ENCODE measurements at regions not wholly inside any gene's neighbourhood (a gene's known extent, or its start where the extent isn't known, plus 50 kb on each side); places are given as distances from the start of the nearest gene placed in this dataset.
"Not testable (repeated sequence)": the region's sequence is repeated elsewhere in the genome, so short reads cannot be mapped to it uniquely, and the experiment has no call there.

DNA sequence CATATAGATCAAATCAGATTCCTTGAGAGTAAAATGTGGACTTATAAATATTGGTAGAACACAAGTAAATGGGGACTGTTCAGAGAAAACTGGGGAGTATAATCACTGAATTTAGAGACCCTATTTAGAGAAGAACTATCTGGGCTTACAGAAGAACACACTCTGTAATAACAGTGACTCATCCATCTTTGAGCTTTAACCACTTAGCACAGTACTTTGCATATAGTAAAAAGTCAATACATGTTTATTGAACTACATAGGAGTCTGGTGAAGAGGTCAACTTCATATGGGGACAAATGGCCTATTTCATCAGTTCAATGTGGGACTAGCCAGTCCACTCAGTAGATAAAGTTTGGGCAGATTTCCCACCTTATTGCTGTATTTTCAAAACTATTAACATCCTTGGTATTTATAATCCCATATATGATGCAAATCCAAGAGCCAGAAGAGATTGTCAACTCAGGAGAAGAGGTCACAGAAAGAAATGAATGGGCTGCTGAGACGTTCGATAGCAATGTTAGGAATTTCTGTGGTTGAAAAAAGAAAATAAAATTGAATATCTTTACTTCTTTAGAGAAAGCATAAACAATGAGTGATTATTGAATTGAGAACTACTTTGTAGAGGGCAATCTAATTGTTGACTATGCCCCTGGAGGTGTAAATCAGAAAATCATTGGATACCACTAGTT, 119.3 kb upstream of the CACNA2D1 start:
- no peak for DNase-seq (ENCODE audit: low read depth)

DNA sequence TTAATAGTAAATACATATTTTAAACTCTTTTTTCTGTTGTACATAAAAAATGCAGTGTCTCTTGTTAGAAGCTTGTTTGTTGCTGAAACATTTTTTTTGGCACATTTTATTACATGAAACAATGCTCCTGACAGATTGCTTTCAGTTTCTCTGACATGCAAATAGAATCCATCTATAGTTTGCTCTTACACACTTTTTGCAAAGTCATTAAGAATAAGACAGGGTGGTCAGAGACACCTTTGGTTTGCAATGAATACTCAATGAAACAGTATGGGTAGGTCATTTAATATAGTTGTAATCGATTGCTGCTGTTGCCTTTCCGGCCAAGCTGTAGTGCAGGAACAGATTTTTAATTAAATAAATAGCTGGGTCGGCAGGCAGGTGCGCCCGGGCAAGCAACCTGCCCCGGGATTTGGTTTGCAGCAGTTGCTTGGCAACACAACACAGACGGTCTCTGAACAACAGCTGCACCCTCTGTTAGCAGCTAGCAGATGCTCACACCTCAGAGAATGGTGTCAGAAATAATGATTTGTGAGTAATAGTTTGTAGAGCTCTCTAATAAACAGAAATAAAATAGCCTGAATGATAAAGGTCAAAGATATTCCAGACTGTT, 115.7 kb upstream of the CACNA2D1 start:
- no peak for DNase-seq (ENCODE audit: low read depth)

DNA sequence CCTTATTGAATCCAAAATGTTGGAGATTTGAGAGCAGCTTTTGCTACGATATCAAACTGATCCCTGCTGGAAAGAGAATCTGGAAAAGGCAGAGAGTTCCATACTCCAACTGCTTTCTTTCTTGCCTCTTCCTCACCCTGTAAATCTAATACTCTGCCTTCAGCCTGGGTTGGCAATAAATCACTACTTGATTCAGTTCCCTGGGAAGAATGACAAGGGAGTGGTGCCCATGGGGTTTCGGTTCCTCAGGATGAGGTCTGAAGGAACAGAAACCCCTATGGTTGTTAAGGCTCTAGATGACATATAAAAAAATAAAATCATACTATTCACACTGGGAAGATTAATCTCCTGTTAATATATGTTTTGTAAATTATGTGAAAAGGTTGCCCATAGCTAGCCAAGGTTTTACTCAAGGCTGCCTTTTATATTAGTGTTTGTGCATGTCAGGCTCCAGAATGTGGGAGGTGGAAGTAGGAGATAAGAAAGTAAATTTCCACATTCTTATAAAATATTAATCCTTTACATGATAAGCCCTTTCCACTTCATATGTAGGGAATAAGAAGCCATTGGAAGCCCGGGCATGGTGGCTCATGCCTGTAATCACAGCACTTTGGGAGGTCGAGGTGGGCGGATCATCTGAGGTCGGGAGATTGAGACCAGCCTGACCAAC, 106.2 kb upstream of the CACNA2D1 start:
- DNase-seq (ENCODE audit: low read depth), result no peak

DNA sequence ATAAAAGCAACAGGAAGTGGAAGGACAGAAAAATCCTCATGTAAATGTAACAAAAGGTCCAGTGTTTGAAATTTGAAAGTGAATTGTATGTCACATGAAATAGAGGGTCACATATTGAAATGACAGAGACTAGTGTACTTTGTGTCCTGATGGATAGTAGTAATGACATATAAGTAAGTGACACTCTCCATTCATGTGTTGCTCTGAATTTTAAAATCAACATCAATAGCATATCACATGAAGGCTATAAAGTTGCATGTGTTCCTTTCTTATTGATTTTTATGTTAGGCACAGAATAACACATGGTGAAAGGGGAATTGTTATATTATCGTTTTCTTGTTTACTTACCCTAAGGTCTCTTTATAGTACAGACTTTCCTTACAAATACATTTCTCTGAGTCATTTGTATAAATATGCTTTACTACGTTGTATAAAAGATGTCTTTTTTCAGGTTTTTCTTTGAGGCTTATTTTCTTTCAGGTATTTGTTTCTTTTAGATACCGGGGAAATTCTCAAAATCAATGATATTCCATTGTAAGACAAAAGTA, 104.6 kb upstream of the CACNA2D1 start:
- DNase-seq (ENCODE audit: low read depth), result no peak

DNA sequence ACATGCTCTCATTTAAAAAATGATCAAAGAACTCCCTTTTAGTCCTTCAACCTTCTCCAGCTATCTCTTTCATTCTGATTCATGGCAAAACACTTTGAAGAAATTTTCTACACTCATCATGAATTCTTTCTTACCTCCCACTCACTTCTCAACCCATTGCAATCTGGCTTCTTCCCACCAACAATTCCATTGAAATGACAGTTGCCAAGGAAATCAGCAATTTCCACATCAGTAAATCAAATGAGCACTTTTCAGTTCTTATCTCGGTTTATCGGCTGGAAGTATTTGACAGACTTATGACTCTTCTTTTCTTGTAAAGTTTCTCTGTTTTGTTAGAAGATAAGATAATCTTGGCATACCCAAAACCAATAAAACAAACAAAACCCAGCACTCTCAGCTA, 99.1 kb upstream of the CACNA2D1 start:
- no peak for DNase-seq (ENCODE audit: low read depth)

DNA sequence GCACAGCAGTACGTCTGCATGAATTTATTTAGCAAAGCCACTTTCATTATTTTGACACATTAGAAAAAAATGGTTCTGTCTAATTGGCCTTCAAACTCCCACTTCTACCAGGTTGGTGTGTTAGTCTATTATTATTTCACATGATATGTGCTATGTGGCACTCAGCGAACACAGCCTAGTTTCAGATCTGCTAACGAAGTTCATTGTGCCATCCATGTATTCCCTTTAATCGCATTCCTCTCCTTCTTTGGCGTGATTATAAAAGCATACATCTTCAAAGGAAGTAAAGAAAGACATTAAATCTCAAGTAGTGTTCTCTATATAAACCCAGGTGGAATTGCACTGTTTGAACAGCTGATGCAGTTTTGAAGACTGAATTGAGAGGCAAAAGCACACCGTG, 96.4 kb upstream of the CACNA2D1 start:
- no peak for DNase-seq (ENCODE audit: low read depth)

DNA sequence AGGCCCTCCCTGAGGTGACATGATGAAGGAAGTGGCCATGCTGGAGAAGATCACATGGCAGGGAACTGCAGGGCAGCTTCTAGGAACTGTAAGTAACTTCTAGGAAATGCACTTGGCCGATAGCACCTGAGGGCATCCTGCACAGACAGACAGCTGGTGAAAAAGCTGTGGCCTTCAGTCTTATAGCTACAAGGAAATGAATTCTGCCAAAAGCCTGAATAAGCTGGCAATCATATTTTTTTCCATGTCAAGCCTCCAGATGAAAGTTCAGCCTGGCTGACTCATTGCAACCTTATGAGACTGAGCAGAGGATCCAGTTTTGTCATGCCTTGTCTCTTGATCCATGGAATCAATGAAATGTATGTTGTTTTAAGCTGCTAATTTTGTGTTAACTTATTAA, 91.1 kb upstream of the CACNA2D1 start:
- no peak for DNase-seq (ENCODE audit: low read depth)

DNA sequence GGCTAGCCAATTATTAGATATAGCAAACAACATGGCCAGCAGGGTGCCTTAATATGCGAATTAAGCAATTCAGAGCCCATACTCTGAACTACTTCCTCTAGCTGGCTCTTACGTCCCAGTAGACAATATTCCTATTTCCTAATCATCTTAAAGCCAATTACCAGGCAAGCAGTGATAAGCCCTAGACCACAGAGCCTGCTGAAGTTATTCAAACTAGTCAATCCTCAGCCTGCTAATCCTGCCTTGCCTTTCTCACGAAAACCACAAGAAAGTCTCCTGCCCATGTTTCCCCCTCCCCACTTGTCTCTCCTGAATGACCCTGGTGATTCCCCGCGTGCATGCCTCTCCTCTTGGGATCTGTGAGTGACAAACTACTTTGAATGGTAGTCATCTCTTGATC, 86.8 kb upstream of the CACNA2D1 start:
- no peak for DNase-seq (ENCODE audit: low read depth)

DNA sequence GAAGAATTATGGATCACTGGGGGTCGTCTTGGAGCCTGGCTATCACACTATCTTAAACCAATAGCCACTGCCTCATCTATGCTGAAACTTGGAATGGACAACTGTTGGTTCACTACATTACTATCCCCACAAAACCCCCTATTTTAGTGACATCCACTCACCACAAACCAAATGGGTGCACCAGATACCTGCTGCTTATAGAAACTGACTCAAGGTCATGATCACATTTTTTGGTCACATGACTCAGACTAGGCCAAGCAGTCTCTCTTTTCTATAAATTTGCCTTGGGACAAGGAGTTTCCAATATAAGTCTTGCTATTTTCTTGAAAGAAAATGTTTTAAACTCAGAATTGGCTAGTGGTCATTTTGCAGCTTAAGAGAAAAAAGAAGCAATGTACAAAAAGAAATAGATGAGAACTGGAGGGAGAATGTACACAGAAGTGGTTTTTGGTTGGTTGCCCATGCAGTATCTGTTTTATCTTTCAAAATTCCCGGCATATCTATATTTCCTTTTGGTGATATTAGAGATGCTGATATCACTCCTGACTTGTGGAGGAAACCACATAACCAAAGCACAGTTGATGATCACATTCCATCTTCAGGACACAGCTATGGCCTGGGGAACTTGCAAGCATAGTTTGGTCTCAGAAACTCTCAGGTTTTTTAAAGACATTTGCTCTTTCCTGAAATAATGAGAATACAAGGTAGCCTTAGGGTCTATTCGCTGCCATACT, 85.2 kb upstream of the CACNA2D1 start:
- no peak for DNase-seq (ENCODE audit: low read depth)

DNA sequence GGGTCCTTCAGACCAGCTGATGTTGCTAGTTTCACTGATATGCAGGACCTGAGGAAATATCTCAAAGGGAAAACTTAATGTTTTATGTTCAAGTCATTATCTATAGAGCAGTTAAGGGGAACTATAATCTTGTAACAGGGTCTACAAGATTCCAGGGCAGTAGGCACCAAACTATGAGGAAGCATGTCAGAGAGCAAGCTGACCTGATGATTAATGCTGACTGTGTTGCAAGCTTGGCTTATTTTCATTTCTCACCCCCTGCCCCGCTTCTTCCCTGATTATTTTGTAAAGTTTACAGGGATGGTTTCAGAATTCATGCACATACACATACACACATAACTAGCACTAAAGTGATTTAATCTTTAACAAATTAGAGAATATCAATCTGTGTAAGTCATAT, 84.3 kb upstream of the CACNA2D1 start:
- DNase-seq (ENCODE audit: low read depth), result no peak

DNA sequence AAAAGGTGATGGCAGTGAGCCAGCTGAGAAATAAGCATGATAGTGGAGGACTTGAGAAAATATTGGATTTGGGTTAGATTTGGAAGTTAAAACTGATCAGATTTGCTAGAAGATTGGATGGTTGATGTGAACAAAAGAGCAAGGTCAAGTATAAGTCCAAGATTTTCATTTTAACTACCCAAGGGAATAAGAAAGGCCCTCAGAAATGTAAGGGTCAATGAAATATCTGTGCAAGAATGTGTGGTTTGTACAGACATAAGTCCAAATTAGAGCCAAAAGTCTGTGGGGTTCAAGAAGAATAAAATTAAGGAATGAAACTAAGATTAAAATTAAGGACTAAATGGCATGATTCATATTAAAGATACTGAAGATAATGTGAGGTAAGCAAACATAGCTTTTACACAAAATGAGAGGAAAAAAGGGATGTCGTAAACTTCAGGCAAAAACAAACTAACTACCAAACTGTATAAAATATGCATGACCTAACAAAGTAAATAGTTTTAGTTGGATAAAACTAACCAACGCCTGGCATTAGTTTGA, 78.4 kb upstream of the CACNA2D1 start:
- no peak for DNase-seq (ENCODE audit: low read depth)

DNA sequence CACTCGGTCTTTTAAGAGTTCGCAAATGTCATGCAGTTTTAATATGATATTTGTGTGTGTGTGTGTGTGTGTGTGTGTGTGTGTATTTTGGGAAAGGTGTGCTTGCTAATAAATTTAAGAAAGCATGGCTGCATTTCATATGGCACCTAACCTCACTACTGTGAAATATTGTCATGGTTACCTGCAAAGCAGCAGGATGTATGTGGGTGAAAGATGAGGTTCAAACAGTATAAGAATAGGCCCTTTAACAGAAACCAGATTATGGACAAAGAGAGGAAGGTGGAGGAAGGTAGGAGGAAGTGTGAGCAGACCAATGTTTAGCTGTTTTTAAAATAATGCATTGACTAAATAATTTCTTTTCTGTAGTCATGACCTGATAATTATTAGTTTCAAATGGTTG, 73.5 kb upstream of the CACNA2D1 start:
- DNase-seq (ENCODE audit: low read depth), result no peak

DNA sequence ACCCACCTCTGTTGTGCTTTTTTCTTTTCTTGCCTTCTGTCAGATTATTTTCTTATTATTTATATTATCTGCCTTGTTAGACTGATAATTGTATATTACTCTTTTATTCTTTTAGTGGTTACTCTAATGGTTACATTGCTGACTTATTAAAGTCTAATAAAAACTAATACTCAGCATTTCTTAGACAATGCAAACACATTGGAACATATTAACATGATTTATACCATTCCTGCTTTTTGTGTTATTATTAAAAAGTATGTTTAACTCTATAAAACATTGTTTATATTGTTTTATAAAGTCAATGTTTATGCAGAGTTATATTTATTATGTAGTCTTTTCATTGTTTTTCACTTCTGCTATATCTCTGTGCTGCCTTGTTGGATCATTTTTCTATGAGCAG, 68.0 kb upstream of the CACNA2D1 start:
- no peak for DNase-seq (ENCODE audit: low read depth)

DNA sequence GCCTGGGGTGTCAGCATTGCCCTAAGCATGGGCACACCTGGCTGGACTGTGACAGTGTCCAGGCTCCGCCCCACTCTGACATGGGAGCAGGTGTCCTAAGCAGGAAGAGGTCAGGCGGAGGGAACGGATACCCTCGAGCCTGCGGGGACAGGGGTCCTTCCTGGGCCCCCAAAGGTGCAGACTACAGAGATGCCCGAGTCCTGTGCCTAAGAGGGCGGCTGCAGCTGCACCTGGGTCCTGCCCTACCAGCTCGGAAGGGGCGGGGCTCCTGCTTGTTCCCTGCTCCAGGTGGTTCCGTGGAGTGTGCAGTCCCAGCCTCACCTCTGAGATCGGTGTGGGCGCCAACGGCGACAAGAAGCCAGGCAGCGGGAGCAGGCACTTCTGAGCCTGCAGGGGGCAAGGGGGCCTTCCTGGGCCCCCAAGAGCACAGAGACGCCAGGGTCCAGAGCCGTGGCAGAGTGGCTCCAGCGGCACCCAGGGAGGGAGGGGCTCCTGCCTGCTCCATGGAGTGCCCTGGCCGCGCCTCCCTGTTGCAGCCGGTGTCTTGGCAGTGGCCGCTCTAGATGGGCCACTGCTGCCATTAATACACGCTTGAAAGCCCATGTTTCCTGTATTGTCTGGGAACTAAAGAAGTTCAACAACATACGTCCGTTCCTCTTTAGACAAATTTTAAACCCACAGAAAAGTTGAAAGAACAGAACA, 64.5 kb upstream of the CACNA2D1 start:
- DNase-seq (ENCODE audit: low read depth), result no peak

DNA sequence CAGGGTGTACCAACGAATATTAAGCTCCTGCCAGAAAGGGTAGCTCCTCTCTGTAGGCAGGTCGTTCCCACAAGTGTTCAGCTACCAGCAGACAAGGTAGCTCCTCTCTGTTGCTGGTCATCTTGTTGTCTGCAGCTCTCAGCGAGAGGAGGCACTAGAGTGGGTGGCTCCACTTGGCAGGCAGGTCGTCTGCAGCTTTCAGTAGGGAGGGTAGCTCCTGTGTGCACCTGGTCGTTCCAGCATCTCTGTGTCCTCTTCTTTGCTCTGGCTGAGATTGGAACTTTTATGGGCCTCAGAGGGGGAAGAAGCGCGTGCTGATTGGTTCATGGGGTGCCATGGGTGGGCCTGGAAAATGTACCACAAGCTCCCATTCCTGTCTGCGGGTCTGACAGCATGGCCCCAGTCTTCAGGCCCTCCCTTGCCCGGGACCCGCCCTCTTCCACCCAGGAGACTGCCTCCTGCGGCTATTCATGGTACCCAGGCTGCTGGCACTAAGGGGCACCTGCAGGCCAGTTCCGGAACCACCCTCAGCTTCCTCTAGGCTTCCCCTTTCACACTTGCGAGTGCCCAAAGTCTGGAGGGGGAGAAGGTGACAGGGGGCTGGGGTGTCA, 63.9 kb upstream of the CACNA2D1 start:
- no peak for DNase-seq (ENCODE audit: low read depth)

DNA sequence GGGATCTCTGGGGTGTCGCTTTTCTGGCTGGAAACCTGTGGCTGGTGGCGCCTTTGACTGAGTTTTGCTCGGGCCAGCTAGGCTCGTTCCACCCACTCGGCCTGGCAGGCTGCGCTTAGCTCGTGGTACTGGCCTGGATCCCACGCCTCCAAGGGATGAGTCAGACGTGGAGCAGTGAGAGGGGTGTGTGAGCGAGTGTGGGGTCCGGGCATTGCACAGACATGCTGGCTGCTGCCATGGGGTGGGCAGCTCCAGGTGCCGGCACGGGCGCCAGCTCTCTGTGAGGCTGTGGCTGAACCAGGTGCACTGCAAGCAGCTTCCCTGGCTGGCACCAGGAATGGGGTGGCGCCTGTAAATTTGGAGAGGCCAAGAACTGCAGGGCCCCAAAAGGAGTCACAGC, 63.1 kb upstream of the CACNA2D1 start:
- DNase-seq (ENCODE audit: low read depth), result no peak

DNA sequence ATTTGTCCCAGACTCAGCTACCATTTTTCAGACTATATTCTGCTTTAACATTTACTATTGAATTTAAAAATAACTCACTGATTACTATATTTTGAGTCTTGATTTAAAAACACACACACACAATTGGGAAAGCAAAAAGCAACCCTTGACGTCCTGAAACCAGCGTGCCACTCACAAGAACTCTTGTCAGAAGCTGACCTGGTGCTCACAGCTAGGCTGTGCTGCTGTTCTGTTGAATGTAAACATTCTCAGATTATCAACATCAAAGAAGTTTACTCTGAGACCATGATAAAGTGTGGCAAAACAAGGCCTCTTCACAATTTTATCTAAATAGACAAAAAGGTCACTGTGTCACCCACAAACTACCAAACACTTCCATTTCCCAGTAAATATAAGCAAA, 62.6 kb upstream of the CACNA2D1 start:
- DNase-seq (ENCODE audit: low read depth), result no peak

DNA sequence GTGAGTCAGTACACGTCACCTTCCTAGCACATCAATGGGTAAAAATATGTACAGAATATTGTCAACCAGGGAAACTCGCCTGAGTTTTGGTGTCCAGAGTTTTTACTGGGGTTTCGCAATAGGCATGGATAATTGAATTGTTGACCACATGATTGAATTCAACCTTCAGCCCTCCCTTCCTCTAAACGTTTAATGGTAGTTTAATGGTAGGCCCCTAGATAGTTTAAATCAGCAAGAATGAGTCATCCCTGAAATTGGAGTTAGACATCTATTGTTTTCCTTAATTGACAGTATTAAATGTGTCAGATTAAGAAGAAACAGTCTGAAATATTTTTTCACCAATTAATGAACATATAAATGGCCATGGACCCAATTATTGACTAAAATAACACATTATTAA, 57.8 kb upstream of the CACNA2D1 start:
- no peak for DNase-seq (ENCODE audit: low read depth)

DNA sequence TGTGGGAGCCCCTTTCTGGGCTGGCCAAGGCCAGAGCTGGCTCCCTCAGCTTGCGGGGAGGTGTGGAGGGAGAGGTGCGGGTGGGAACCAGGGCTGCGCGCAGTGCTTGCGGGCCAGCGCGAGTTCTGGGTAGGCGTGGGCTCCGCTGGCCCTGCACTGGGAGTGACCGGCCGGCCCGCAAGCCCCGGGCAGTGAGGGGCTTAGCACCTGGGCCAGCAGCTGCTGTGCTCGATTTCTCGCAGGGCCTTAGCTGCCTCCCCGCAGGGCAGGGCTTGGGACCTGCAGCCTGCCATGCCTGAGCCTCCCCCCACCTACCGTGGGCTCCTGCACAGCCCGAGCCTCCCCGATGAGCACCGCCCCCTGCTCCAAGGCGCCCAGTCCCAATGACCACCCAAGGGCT, 56.0 kb upstream of the CACNA2D1 start:
- not testable (repeated sequence) for DNase-seq (ENCODE audit: low read depth)

DNA sequence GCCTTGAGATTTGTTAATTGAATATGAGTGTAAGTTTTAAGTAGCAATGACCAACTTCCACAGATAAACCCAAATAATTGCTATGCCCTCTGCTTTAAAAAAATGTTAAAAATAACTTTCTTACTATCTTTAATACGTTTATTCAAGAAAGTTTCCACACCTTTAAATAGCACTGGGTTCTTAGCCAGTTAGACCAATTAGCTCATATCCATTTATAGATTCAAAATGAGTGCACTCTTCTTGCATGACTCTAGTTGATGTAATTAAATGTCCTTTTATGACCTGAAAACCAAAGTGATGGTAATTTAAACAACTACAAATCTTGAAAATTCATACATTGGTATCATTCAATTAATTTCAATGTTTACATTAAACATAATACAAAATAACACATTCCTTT, 50.8 kb upstream of the CACNA2D1 start:
- DNase-seq (ENCODE audit: low read depth), result no peak

All from stimulated activated CD8-positive, alpha-beta memory T cell treated with anti-CD3 and anti-CD28 coated beads, Interleukin-15, amount 100 ng/mL, for 24 hours (primary cell).